ENCODE measurements at regions not wholly inside any gene's neighbourhood (a gene's known extent, or its start where the extent isn't known, plus 50 kb on each side); places are given as distances from the start of the nearest gene placed in this dataset.

DNA sequence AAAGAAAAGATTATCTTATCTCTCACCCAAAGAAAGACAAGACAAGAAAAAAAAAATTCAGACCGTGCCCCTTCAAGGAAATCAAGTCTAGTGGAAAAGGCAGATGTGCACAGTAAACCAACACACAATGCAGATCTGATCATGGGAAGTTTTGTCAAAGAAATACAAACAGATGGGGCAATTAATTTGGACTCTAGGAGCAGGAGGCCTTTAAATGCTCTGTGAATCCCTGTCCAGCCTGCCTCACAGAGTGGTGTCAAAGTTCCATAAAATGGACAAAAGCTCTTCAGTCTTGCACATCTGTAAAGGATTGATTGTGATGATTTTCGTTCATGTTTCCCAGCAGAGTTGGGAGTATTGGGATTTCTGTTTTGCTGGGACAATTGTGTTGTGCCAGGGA lies 53.1 kb upstream of the TGM3 start:
- DNase-seq = no peak
- H3K4me1 ChIP-seq (ENCODE audit: insufficient read depth, low read length) = no peaks in the 10 kb centered on the region
- H3K36me3 ChIP-seq (ENCODE audit: insufficient read depth, low read length) = no peaks in the 10 kb centered on the region
- Mint-ChIP-seq H3K27ac (peak overlapping the region in 1 of 8 donors; percentile 70), H3K27me3 (peaks cover 10 to 27% of the 10 kb centered on the region in 2 donors), H3K4me1 (no peaks in the 10 kb centered on the region), H3K9me3 (no peaks in the 10 kb centered on the region), H3K36me3 (no peaks in the 10 kb centered on the region), H3K4me3 (no peak overlapping the region)
- POLR2A ChIA-PET = no interaction called here
- H3K27me3 ChIP-seq (ENCODE audit: insufficient read depth, low read length, poor library complexity, severe bottlenecking) = no peaks in the 10 kb centered on the region
- no peak overlapping the region for H3K4me3 ChIP-seq (ENCODE audit: low read length)
- CTCF ChIA-PET = no interaction called here
- H3K9me3 ChIP-seq (ENCODE audit: low read length) = no peaks in the 10 kb centered on the region
- no peak overlapping the region for H3K27ac ChIP-seq (ENCODE audit: low read depth, low read length)

DNA sequence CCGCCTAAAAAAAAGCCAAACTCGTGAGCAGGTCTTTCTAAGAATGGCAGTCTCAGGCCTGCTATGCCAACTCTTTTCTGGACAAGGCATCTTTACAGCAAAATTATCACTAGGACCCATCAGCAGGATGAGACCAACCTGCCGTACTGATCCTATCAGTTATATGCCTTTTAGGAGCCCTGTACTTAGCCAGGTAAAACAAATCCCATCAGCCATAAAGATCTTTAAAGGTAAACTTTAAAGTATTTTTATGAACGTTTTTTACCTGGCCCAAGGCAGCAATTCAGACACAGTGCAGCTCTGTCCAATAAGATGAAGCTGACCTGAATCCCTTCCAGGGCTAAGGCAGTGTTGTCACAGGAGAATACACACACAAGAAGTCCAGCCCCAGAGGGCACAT lies 51.3 kb upstream of the TGM3 start:
- no peak overlapping the region for H3K27ac ChIP-seq (ENCODE audit: low read depth, low read length)
- no peak for DNase-seq
- peak overlapping the region in 1 of 8 donors; percentile 8 for H3K27ac Mint-ChIP-seq
- H3K4me3 ChIP-seq (ENCODE audit: low read length) = no peak overlapping the region
- H3K36me3 Mint-ChIP-seq = no peaks in the 10 kb centered on the region
- POLR2A ChIA-PET = no interaction called here
- no peaks in the 10 kb centered on the region for H3K9me3 ChIP-seq (ENCODE audit: low read length)
- CTCF ChIA-PET = no interaction called here
- H3K9me3 Mint-ChIP-seq = no peaks in the 10 kb centered on the region
- peaks cover 10 to 29% of the 10 kb centered on the region in 2 donors for H3K27me3 Mint-ChIP-seq
- H3K4me1 Mint-ChIP-seq = no peaks in the 10 kb centered on the region
- H3K4me1 ChIP-seq (ENCODE audit: insufficient read depth, low read length) = no peaks in the 10 kb centered on the region
- no peaks in the 10 kb centered on the region for H3K36me3 ChIP-seq (ENCODE audit: insufficient read depth, low read length)
- H3K27me3 ChIP-seq (ENCODE audit: insufficient read depth, low read length, poor library complexity, severe bottlenecking) = no peaks in the 10 kb centered on the region
- no peak overlapping the region for H3K4me3 Mint-ChIP-seq

DNA sequence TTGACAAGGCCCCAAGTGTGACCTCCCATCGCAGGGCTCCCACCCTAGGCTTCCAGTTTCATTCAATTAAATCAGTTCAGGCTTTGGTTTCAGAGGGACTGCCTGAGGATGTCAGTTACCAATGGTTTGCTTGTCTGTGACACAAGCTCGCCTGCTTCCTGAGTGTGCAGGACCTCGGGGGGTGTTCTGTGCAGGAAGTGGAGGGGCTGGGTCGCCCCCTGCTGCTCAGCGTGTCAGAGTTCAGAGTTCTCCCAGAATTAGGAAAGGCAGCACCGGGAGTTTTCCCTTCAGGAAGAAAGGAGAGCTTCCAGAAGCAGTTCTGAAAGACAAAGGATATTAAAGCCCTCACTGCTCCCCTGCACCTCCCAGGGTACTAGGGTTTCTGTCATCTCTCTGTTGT lies 50.8 kb upstream of the TGM3 start:
- CTCF ChIA-PET = no interaction called here
- POLR2A ChIA-PET = no interaction called here
- Histone ChIP-seq H3K27ac (ENCODE audit: low read depth, low read length) (no peak overlapping the region), H3K9me3 (ENCODE audit: low read length) (no peaks in the 10 kb centered on the region), H3K36me3 (ENCODE audit: insufficient read depth, low read length) (no peaks in the 10 kb centered on the region), H3K4me1 (ENCODE audit: insufficient read depth, low read length) (no peaks in the 10 kb centered on the region), H3K4me3 (ENCODE audit: low read length) (no peak overlapping the region), H3K27me3 (ENCODE audit: insufficient read depth, low read length, poor library complexity, severe bottlenecking) (no peaks in the 10 kb centered on the region)
- Mint-ChIP-seq H3K36me3 (no peaks in the 10 kb centered on the region), H3K9me3 (no peaks in the 10 kb centered on the region), H3K4me3 (no peak overlapping the region), H3K27me3 (peaks cover 10 to 29% of the 10 kb centered on the region in 2 donors), H3K27ac (no peak overlapping the region), H3K4me1 (no peaks in the 10 kb centered on the region)
- no peak for DNase-seq

DNA sequence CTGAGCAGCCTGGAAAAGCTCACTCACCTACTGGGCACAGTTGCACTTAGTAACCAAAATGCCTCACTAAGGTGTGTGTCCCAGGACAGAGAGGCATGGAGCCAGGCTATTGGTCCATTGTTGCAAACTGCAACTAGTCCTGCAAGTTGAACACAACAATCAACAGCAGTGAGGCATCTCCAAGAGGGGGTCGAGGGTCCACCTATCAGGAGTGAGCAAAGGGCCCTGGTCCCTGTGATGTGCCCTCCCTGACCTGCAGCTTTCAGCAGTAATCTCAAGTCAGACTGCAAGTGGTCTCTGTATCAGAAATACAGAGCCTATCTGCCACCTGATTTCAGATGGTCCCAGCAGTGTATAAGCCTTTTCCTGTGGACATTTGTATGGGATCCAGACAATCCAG lies 50.2 kb upstream of the TGM3 start:
- H3K4me3 ChIP-seq (ENCODE audit: low read length) = no peak overlapping the region
- Mint-ChIP-seq H3K4me3 (no peak overlapping the region), H3K36me3 (no peaks in the 10 kb centered on the region), H3K27me3 (peaks cover 10 to 34% of the 10 kb centered on the region in 2 donors), H3K9me3 (no peaks in the 10 kb centered on the region), H3K27ac (no peak overlapping the region), H3K4me1 (no peaks in the 10 kb centered on the region)
- no peaks in the 10 kb centered on the region for H3K9me3 ChIP-seq (ENCODE audit: low read length)
- no peaks in the 10 kb centered on the region for H3K27me3 ChIP-seq (ENCODE audit: insufficient read depth, low read length, poor library complexity, severe bottlenecking)
- no peak overlapping the region for H3K27ac ChIP-seq (ENCODE audit: low read depth, low read length)
- ChIA-PET POLR2A (no interaction called here), CTCF (no interaction called here)
- no peaks in the 10 kb centered on the region for H3K4me1 ChIP-seq (ENCODE audit: insufficient read depth, low read length)
- H3K36me3 ChIP-seq (ENCODE audit: insufficient read depth, low read length) = no peaks in the 10 kb centered on the region
- DNase-seq = no peak

Data from CD8-positive, alpha-beta memory T cell (primary cell).